Activated CD4-positive, alpha-beta T cell treated with anti-CD3 and anti-CD28 coated beads for 4 hours (primary cell): ENCODE measurements at regions not wholly inside any gene's neighbourhood (a gene's known extent, or its start where the extent isn't known, plus 50 kb on each side); places are given as distances from the start of the nearest gene placed in this dataset.
A peak's percentile ranks its signal among the peaks of the same experiment; 100 is the strongest.
"Not testable (repeated sequence)": the region's sequence is repeated elsewhere in the genome, so short reads cannot be mapped to it uniquely, and the experiment has no call there.

Experiments
- DNase-seq, 2 donors: peaks; one replicate each; pipeline ENCODE4 v3.0.0-alpha.2; 2020

- no peak for DNase-seq
Observed at GRCh38 chr1:101185421-101185820, 51.4 kb upstream of the S1PR1 start.

- no peak for DNase-seq
Observed at GRCh38 chr1:101183388-101183699, 53.5 kb upstream of the S1PR1 start.

GRCh38 chr1:101182627-101183387, 54.0 kb upstream of the S1PR1 start:
- no peak for DNase-seq

GRCh38 chr1:101181930-101182329, 54.9 kb upstream of the S1PR1 start:
- no peak for DNase-seq

- DNase-seq, result peak; percentile 25 to 35
Observed at GRCh38 chr1:101178688-101179491, 57.9 kb upstream of the S1PR1 start.

- DNase-seq, result peak in 1 of 2 donors; percentile 15
Observed at GRCh38 chr1:101178341-101178687, 58.5 kb upstream of the S1PR1 start.

- DNase-seq, result no peak
Observed at GRCh38 chr1:101175886-101176285, 60.9 kb upstream of the S1PR1 start.

GRCh38 chr1:101175466-101175865, 61.4 kb upstream of the S1PR1 start:
- no peak for DNase-seq

- DNase-seq, result no peak
Observed at GRCh38 chr1:101174722-101175121, 62.1 kb upstream of the S1PR1 start.

- DNase-seq, result not testable (repeated sequence)
Observed at GRCh38 chr1:101174298-101174697, 62.5 kb upstream of the S1PR1 start.

- no peak for DNase-seq
Observed at GRCh38 chr1:101170506-101171050, 66.2 kb upstream of the S1PR1 start.

- DNase-seq, result no peak
Observed at GRCh38 chr1:101167891-101168290, 68.9 kb upstream of the S1PR1 start.

GRCh38 chr1:101166583-101167120, 70.2 kb upstream of the S1PR1 start:
- DNase-seq, result no peak

GRCh38 chr1:101165954-101166353, 70.9 kb upstream of the S1PR1 start:
- no peak for DNase-seq

- no peak for DNase-seq
Observed at GRCh38 chr1:101165532-101165931, 71.3 kb upstream of the S1PR1 start.

GRCh38 chr1:101164776-101165175, 72.0 kb upstream of the S1PR1 start:
- no peak for DNase-seq

GRCh38 chr1:101162736-101163735, 73.8 kb upstream of the S1PR1 start:
- DNase-seq, result no peak

- no peak for DNase-seq
Observed at GRCh38 chr1:101162300-101162699, 74.5 kb upstream of the S1PR1 start.

GRCh38 chr1:101161619-101162018, 75.2 kb upstream of the S1PR1 start:
- no peak for DNase-seq

- no peak for DNase-seq
Observed at GRCh38 chr1:101158424-101158823, 78.4 kb upstream of the S1PR1 start.

- DNase-seq, result no peak
Observed at GRCh38 chr1:101154547-101154946, 82.3 kb upstream of the S1PR1 start.

GRCh38 chr1:101153692-101154091, 83.1 kb upstream of the S1PR1 start:
- DNase-seq, result no peak

GRCh38 chr1:101152633-101153032, 84.2 kb upstream of the S1PR1 start:
- DNase-seq, result no peak
